Caco-2 (cell line): ENCODE measurements at regions not wholly inside any gene's neighbourhood (a gene's known extent, or its start where the extent isn't known, plus 50 kb on each side); places are given as distances from the start of the nearest gene placed in this dataset.

ENCODE experiments used
- BruUV-seq: library from RNA; stranded (reverse); fragments of 400-500 nt; replicated peaks from 2 replicates; lab custom pipeline; 2021; lab: Mats Ljungman, UMichigan
- CTCF ChIA-PET: fragments of 300-600 bp; sonication (Branson Sonifier 250); formaldehyde crosslinking; loops from one replicate; lab custom pipeline; 2022; ENCODE audit warnings: antibody characterized with exemption; lab: Charles Lee
- POLR2A ChIA-PET: fragments of 300-600 bp; sonication (Branson Sonifier 250); formaldehyde crosslinking; loops from one replicate; lab custom pipeline; 2022; ENCODE audit warnings: antibody characterized with exemption; lab: Charles Lee
- DNase-seq, 2 experiments: peaks; one replicate each; pipeline versions ENCODE4 v3.0.0 to v3.0.0-alpha.2; 2020 to 2022
- H3K27me3 ChIP-seq: replicated peaks from 2 replicates; pipeline ENCODE4 v1.6.0; 2011; ENCODE audit warnings: low read length; ENCODE audit not compliant: control insufficient read depth, insufficient read depth
- H3K36me3 ChIP-seq: 2 replicates; pipeline ENCODE4 v1.5.1; 2011; ENCODE audit warnings: low read length; ENCODE audit not compliant: control insufficient read depth, insufficient read depth
- H3K4me1 ChIP-seq: fragments of 250-450 bp; sonication (Bioruptor Pico); 2 replicates; pipeline ENCODE4 v1.5.1; 2020; ENCODE audit warnings: mild to moderate bottlenecking
- H3K4me3 ChIP-seq: 2 replicates; pipeline ENCODE4 v1.5.1; 2011; ENCODE audit warnings: low read depth, mild to moderate bottlenecking, control low read depth, low read length
- H3K9me3 ChIP-seq: fragments of 250-450 bp; sonication (Bioruptor Pico); 2 replicates; pipeline ENCODE4 v1.5.1; 2020; ENCODE audit warnings: mild to moderate bottlenecking, moderate library complexity
- H3K27ac Mint-ChIP-seq: one replicate; pipeline ENCODE4 v1.8.0; 2022; ENCODE audit warnings: mixed read lengths; ENCODE audit not compliant: unreplicated experiment
- H3K27me3 Mint-ChIP-seq: one replicate; pipeline ENCODE4 v1.8.0; 2022; ENCODE audit warnings: mixed read lengths; ENCODE audit not compliant: insufficient read depth, unreplicated experiment
- H3K36me3 Mint-ChIP-seq: one replicate; pipeline ENCODE4 v1.8.0; 2022; ENCODE audit warnings: mild to moderate bottlenecking, mixed read lengths; ENCODE audit not compliant: insufficient read depth, unreplicated experiment
- H3K4me1 Mint-ChIP-seq: one replicate; pipeline ENCODE4 v1.8.0; 2022; ENCODE audit warnings: low read depth, mixed read lengths; ENCODE audit not compliant: unreplicated experiment
- H3K4me3 Mint-ChIP-seq: one replicate; pipeline ENCODE4 v1.8.0; 2022; ENCODE audit warnings: mild to moderate bottlenecking, moderate library complexity, mixed read lengths; ENCODE audit not compliant: unreplicated experiment
- H3K9me3 Mint-ChIP-seq: one replicate; pipeline ENCODE4 v1.8.0; 2022; ENCODE audit warnings: mixed read lengths; ENCODE audit not compliant: unreplicated experiment
- intact Hi-C: fragments of 100-400 bp; cut with micrococcal nuclease; formaldehyde crosslinking; loops from one replicate; pipeline ENCODE4 v1.10.0; 2022; ENCODE audit not compliant: unreplicated experiment
- TF ChIP-seq, protein P1 (sequence below), 2 experiments: fragments of 200-600 bp in 1 of 2; IDR thresholded peaks; 1 replicate in 1 of 2; 2 replicates in 1 of 2; pipeline versions ENCODE4 v1.5.1 to v1.8.0; 2011 to 2022; ENCODE audit warnings: antibody characterized with exemption in 1 of 2, control low read depth in 1 of 2, inconsistent platforms in 1 of 2, low read depth in 1 of 2, low read length in 1 of 2, mild to moderate bottlenecking in 1 of 2, moderate library complexity in 1 of 2; ENCODE audit not compliant: insufficient read depth in 1 of 2, severe bottlenecking in 1 of 2, unreplicated experiment in 1 of 2

GRCh38 chrX:802846-803245 lies 172.3 kb downstream of the SHOX start:
- DNase-seq, result no peak
- TF ChIP-seq, protein P1, sequence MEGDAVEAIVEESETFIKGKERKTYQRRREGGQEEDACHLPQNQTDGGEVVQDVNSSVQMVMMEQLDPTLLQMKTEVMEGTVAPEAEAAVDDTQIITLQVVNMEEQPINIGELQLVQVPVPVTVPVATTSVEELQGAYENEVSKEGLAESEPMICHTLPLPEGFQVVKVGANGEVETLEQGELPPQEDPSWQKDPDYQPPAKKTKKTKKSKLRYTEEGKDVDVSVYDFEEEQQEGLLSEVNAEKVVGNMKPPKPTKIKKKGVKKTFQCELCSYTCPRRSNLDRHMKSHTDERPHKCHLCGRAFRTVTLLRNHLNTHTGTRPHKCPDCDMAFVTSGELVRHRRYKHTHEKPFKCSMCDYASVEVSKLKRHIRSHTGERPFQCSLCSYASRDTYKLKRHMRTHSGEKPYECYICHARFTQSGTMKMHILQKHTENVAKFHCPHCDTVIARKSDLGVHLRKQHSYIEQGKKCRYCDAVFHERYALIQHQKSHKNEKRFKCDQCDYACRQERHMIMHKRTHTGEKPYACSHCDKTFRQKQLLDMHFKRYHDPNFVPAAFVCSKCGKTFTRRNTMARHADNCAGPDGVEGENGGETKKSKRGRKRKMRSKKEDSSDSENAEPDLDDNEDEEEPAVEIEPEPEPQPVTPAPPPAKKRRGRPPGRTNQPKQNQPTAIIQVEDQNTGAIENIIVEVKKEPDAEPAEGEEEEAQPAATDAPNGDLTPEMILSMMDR (IDR thresholded peaks at IDR 0.05; ENCODE audit: insufficient read depth in 1 of 2, low read depth in 1 of 2, low read length in 1 of 2, severe bottlenecking in 1 of 2, unreplicated experiment in 1 of 2), result no peak
- ChIA-PET POLR2A (no interaction called here), CTCF (no interaction called here)
- peaks cover 2% of the 10 kb centered on the region for H3K27me3 Mint-ChIP-seq
- BruUV-seq, result no TSS peak
- no peak overlapping the region for H3K4me3 Mint-ChIP-seq
- Histone ChIP-seq H3K4me1 (no peaks in the 10 kb centered on the region), H3K4me3 (no peak overlapping the region), H3K27me3 (no peaks in the 10 kb centered on the region), H3K36me3 (no peaks in the 10 kb centered on the region), H3K9me3 (no peaks in the 10 kb centered on the region; the same call in 1 of the 2 replicates)
- intact Hi-C loops, result no loop called here
- H3K9me3 Mint-ChIP-seq, result peaks cover 33% of the 10 kb centered on the region
- H3K36me3 Mint-ChIP-seq, result no peaks in the 10 kb centered on the region
- no peak overlapping the region for H3K27ac Mint-ChIP-seq
- no peaks in the 10 kb centered on the region for H3K4me1 Mint-ChIP-seq

GRCh38 chrX:799808-800207 lies 169.2 kb downstream of the SHOX start:
- TF ChIP-seq, protein P1 (IDR thresholded peaks at IDR 0.05; ENCODE audit: insufficient read depth in 1 of 2, low read depth in 1 of 2, low read length in 1 of 2, severe bottlenecking in 1 of 2, unreplicated experiment in 1 of 2), result no peak
- Histone ChIP-seq H3K9me3 (no peaks in the 10 kb centered on the region; the same call in 1 of the 2 replicates), H3K27me3 (no peaks in the 10 kb centered on the region), H3K4me3 (no peak overlapping the region), H3K36me3 (no peaks in the 10 kb centered on the region), H3K4me1 (no peaks in the 10 kb centered on the region)
- Mint-ChIP-seq H3K27me3 (peaks cover 2% of the 10 kb centered on the region), H3K9me3 (peaks cover 33% of the 10 kb centered on the region), H3K4me1 (no peaks in the 10 kb centered on the region), H3K4me3 (no peak overlapping the region), H3K36me3 (no peaks in the 10 kb centered on the region), H3K27ac (no peak overlapping the region)
- DNase-seq, result no peak
- no TSS peak for BruUV-seq
- POLR2A ChIA-PET, result no interaction called here
- CTCF ChIA-PET, result no interaction called here
- intact Hi-C loops, result no loop called here

- ChIA-PET CTCF (no interaction called here), POLR2A (no interaction called here)
- H3K27me3 Mint-ChIP-seq, result no peaks in the 10 kb centered on the region
- intact Hi-C loops, result no loop called here
- Histone ChIP-seq H3K4me1 (no peaks in the 10 kb centered on the region), H3K9me3 (no peaks in the 10 kb centered on the region), H3K36me3 (no peaks in the 10 kb centered on the region), H3K4me3 (no peak overlapping the region), H3K27me3 (no peaks in the 10 kb centered on the region)
- no peaks in the 10 kb centered on the region for H3K4me1 Mint-ChIP-seq
- no peak overlapping the region for H3K27ac Mint-ChIP-seq
- no peaks in the 10 kb centered on the region for H3K9me3 Mint-ChIP-seq
- TF ChIP-seq, protein P1 (IDR thresholded peaks at IDR 0.05; ENCODE audit: insufficient read depth in 1 of 2, low read depth in 1 of 2, low read length in 1 of 2, severe bottlenecking in 1 of 2, unreplicated experiment in 1 of 2), result no peak
- H3K36me3 Mint-ChIP-seq, result no peaks in the 10 kb centered on the region
- BruUV-seq, result no TSS peak
- no peak overlapping the region for H3K4me3 Mint-ChIP-seq
- DNase-seq, result no peak
Observed at GRCh38 chrX:794311-794710, 163.7 kb downstream of the SHOX start.
